Panc1 (cell line): ENCODE measurements at regions not wholly inside any gene's neighbourhood (a gene's known extent, or its start where the extent isn't known, plus 50 kb on each side); places are given as distances from the start of the nearest gene placed in this dataset.

Experiments
- ATAC-seq: fragments of 200-7000 bp; cut with Tn5 transposase; 2 replicates; pipeline ENCODE4 v1.9.1; 2020; ENCODE audit warnings: mild to moderate bottlenecking, moderate library complexity
- BruUV-seq: library from RNA; stranded (reverse); fragments of 400-500 nt; replicated peaks from 2 replicates; lab custom pipeline; 2021; lab: Mats Ljungman, UMichigan
- CTCF ChIA-PET: fragments of 300-600 bp; sonication (Branson Sonifier 250); formaldehyde crosslinking; loops from one replicate; lab custom pipeline; 2022; ENCODE audit warnings: antibody characterized with exemption; lab: Charles Lee
- POLR2A ChIA-PET: fragments of 300-600 bp; sonication (Branson Sonifier 250); formaldehyde crosslinking; loops from one replicate; lab custom pipeline; 2022; ENCODE audit warnings: antibody characterized with exemption; lab: Charles Lee
- DNase-seq: peaks from one replicate; pipeline ENCODE4 v3.0.0-alpha.2; 2010; ENCODE audit warnings: low read depth, low spot score
- H3K27ac ChIP-seq: 2 replicates; pipeline ENCODE4 v1.5.1; 2011; ENCODE audit warnings: mild to moderate bottlenecking, low read length, inconsistent platforms
- H3K27me3 ChIP-seq: fragments of 200-500 bp; sonication (Bioruptor generic); 2 replicates; pipeline ENCODE4 v1.6.0; 2014; ENCODE audit warnings: low read length, inconsistent platforms; ENCODE audit not compliant: control insufficient read depth, insufficient read depth
- H3K36me3 ChIP-seq: fragments of 200-500 bp; sonication (Bioruptor generic); 2 replicates; pipeline ENCODE4 v1.5.1; 2014; ENCODE audit warnings: inconsistent platforms, mild to moderate bottlenecking, low read length, moderate library complexity; ENCODE audit not compliant: control insufficient read depth, insufficient read depth
- H3K4me1 ChIP-seq: 2 replicates; pipeline ENCODE4 v1.5.1; 2011; ENCODE audit warnings: inconsistent platforms, mild to moderate bottlenecking, low read length, moderate library complexity; ENCODE audit not compliant: control insufficient read depth, insufficient read depth
- H3K4me3 ChIP-seq, 2 experiments: 2 replicates each; pipeline ENCODE4 v1.5.1; 2011 to 2012; ENCODE audit warnings: low read depth in 2 of 2, low read length in 2 of 2, mild to moderate bottlenecking in 2 of 2, inconsistent platforms in 1 of 2, moderate library complexity in 1 of 2
- H3K9me3 ChIP-seq: fragments of 200-500 bp; sonication (Bioruptor generic); 2 replicates; pipeline ENCODE4 v1.5.1; 2014; ENCODE audit warnings: low read depth, mild to moderate bottlenecking, inconsistent platforms, low read length, moderate library complexity; ENCODE audit not compliant: control insufficient read depth, insufficient read depth
- POLR2AphosphoS5 ChIP-seq: IDR thresholded peaks from 2 replicates; pipeline ENCODE4 v1.6.1; 2012; ENCODE audit warnings: mild to moderate bottlenecking, low read depth, low read length, moderate library complexity
- SIN3A ChIP-seq: IDR thresholded peaks from 2 replicates; pipeline ENCODE4 v1.6.1; 2012; ENCODE audit warnings: low read depth, mild to moderate bottlenecking, low read length, moderate library complexity, borderline replicate concordance; ENCODE audit not compliant: insufficient read depth
- TCF7L2 ChIP-seq: IDR thresholded peaks from 2 replicates; pipeline ENCODE4 v1.6.1; 2011; ENCODE audit warnings: mild to moderate bottlenecking, low read depth, low read length, inconsistent platforms
- in situ Hi-C: cut with HindIII; loops from 2 replicates; pipeline ENCODE4 v1.10.0; 2016; ENCODE audit warnings: low sequenced_read_pairs, low pct_unique_long_range_greater_than_20kb
- intact Hi-C: fragments of 100-400 bp; cut with micrococcal nuclease; formaldehyde crosslinking; loops from one replicate; pipeline ENCODE4 v1.10.0; 2022; ENCODE audit not compliant: unreplicated experiment
- TF ChIP-seq, protein P1 (sequence below): fragments of 450-650 bp; IDR thresholded peaks from 2 replicates; pipeline ENCODE4 v1.5.1; 2017; ENCODE audit warnings: mild to moderate bottlenecking
- TF ChIP-seq, protein P2 (sequence below), 2 experiments: IDR thresholded peaks; 2 replicates each; pipeline ENCODE4 v1.6.1; 2011 to 2012; ENCODE audit warnings: low read depth in 2 of 2, control low read depth in 1 of 2, low read length in 1 of 2, mild to moderate bottlenecking in 1 of 2, moderate library complexity in 1 of 2; ENCODE audit not compliant: insufficient read depth in 1 of 2

DNA sequence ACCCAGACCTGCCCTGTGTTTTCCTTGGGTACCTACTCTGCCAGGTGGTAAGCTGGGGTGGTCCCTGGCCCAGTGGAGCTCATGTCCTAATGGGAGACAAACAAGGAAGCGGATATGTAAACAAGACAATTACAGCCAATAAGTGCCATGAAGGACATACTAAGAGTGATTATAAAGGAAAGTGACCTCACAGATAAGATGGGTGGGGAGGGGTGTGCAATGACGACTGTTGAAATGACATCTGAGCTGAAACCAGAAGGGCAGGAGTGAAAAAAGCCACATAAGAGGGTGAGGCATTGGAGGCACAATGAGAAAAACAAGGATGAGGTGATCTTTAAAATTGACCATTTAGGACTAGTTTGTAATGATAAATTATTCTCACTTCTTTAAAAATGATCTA is 336.2 kb upstream of the IL12A start:
- H3K4me3 ChIP-seq = no peak overlapping the region
- H3K27me3 ChIP-seq = no peaks in the 10 kb centered on the region
- intact Hi-C loops (no loop called here), in situ Hi-C loops (no loop called here)
- H3K36me3 ChIP-seq = no peaks in the 10 kb centered on the region
- CTCF ChIA-PET = no interaction called here
- peak overlapping the region; percentile 32; the same call in 1 of the 2 replicates for H3K27ac ChIP-seq
- H3K9me3 ChIP-seq = no peaks in the 10 kb centered on the region
- DNase-seq = no peak
- peaks cover 14% of the 10 kb centered on the region; the same call in 1 of the 2 replicates for H3K4me1 ChIP-seq
- no peak for ATAC-seq
- POLR2A ChIA-PET = no interaction called here
- TF ChIP-seq, protein P1, sequence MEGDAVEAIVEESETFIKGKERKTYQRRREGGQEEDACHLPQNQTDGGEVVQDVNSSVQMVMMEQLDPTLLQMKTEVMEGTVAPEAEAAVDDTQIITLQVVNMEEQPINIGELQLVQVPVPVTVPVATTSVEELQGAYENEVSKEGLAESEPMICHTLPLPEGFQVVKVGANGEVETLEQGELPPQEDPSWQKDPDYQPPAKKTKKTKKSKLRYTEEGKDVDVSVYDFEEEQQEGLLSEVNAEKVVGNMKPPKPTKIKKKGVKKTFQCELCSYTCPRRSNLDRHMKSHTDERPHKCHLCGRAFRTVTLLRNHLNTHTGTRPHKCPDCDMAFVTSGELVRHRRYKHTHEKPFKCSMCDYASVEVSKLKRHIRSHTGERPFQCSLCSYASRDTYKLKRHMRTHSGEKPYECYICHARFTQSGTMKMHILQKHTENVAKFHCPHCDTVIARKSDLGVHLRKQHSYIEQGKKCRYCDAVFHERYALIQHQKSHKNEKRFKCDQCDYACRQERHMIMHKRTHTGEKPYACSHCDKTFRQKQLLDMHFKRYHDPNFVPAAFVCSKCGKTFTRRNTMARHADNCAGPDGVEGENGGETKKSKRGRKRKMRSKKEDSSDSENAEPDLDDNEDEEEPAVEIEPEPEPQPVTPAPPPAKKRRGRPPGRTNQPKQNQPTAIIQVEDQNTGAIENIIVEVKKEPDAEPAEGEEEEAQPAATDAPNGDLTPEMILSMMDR = no peak
- TF ChIP-seq SIN3A = no peak
- TF ChIP-seq POLR2AphosphoS5 = no peak
- TF ChIP-seq, protein P2, sequence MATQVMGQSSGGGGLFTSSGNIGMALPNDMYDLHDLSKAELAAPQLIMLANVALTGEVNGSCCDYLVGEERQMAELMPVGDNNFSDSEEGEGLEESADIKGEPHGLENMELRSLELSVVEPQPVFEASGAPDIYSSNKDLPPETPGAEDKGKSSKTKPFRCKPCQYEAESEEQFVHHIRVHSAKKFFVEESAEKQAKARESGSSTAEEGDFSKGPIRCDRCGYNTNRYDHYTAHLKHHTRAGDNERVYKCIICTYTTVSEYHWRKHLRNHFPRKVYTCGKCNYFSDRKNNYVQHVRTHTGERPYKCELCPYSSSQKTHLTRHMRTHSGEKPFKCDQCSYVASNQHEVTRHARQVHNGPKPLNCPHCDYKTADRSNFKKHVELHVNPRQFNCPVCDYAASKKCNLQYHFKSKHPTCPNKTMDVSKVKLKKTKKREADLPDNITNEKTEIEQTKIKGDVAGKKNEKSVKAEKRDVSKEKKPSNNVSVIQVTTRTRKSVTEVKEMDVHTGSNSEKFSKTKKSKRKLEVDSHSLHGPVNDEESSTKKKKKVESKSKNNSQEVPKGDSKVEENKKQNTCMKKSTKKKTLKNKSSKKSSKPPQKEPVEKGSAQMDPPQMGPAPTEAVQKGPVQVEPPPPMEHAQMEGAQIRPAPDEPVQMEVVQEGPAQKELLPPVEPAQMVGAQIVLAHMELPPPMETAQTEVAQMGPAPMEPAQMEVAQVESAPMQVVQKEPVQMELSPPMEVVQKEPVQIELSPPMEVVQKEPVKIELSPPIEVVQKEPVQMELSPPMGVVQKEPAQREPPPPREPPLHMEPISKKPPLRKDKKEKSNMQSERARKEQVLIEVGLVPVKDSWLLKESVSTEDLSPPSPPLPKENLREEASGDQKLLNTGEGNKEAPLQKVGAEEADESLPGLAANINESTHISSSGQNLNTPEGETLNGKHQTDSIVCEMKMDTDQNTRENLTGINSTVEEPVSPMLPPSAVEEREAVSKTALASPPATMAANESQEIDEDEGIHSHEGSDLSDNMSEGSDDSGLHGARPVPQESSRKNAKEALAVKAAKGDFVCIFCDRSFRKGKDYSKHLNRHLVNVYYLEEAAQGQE (IDR thresholded peaks at IDR 0.05; ENCODE audit: insufficient read depth in 1 of 2, low read depth in 2 of 2, low read length in 1 of 2) = no peak
- no TSS peak for BruUV-seq

GRCh38 chr3:159654183-159655134 is 334.2 kb upstream of the IL12A start:
- TF ChIP-seq POLR2AphosphoS5 (0 out of 2 replicates have a peak, but pooled peaks have one; percentile 30), TCF7L2 (peak; percentile 94), SIN3A (no peak)
- no TSS peak for BruUV-seq
- CTCF ChIA-PET = interaction anchor here (0.6 kb wide), 1 partner anchor 145 kb away, joined by 3 read pairs; no protein-coding TSS in a partner anchor
- no peaks in the 10 kb centered on the region for H3K36me3 ChIP-seq
- peaks cover 14% of the 10 kb centered on the region; the same call in 1 of the 2 replicates for H3K4me1 ChIP-seq
- DNase-seq = no peak
- H3K4me3 ChIP-seq = no peak overlapping the region
- H3K27me3 ChIP-seq = no peaks in the 10 kb centered on the region
- POLR2A ChIA-PET = no interaction called here
- peak; percentile 81 for ATAC-seq
- peak overlapping the region; percentile 64; the same call in 1 of the 2 replicates for H3K27ac ChIP-seq
- intact Hi-C loops = no loop called here
- H3K9me3 ChIP-seq = no peaks in the 10 kb centered on the region
- in situ Hi-C loops = no loop called here
